GM12878 (cell line): ENCODE measurements at regions not wholly inside any gene's neighbourhood (a gene's known extent, or its start where the extent isn't known, plus 50 kb on each side); places are given as distances from the start of the nearest gene placed in this dataset.

Experiments used
- ATAC-seq: fragments of 200-7000 bp; cut with Tn5 transposase; 3 replicates; pipeline ENCODE4 v1.9.1; 2020; ENCODE audit warnings: mild to moderate bottlenecking, moderate library complexity
- BruUV-seq: library from RNA; stranded (reverse); fragments of 400-500 nt; replicated peaks from 2 replicates; lab custom pipeline; 2021; lab: Mats Ljungman, UMichigan
- CTCF ChIA-PET: fragments of 300-600 bp; sonication (Branson Sonifier 250); formaldehyde crosslinking; extraction: SDS; loops from one replicate; lab custom pipeline; 2021; ENCODE audit warnings: inconsistent platforms; lab: Yijun Ruan, JAX
- POLR2A ChIA-PET: fragments of 350-600 bp; formaldehyde crosslinking; extraction: SDS; loops from one replicate; lab custom pipeline; 2021; ENCODE audit warnings: inconsistent platforms; lab: Charles Lee
- RAD21 ChIA-PET: fragments of 300-600 bp; sonication (Branson Sonifier 250); formaldehyde crosslinking; loops from one replicate; lab custom pipeline; 2023; ENCODE audit warnings: antibody characterized with exemption; ENCODE audit not compliant: unreplicated experiment; lab: Charles Lee
- SMC1A ChIA-PET: fragments of 300-600 bp; sonication (Branson Sonifier 250); formaldehyde crosslinking; loops from one replicate; lab custom pipeline; 2023; ENCODE audit not compliant: unreplicated experiment, uncharacterized antibody; lab: Charles Lee
- DNase-seq: peaks from one replicate; pipeline ENCODE4 v3.0.0-alpha.2; 2011; ENCODE audit warnings: low read depth, low spot score
- FAIRE-seq: peaks from 3 replicates; lab custom pipeline; 2011; peaks lifted over from hg19 to GRCh38; lab: Jason Lieb, UNC
- H2AFZ ChIP-seq: 2 replicates; pipeline ENCODE4 v1.6.0; 2011; ENCODE audit warnings: low read depth, low read length, control low read depth; ENCODE audit not compliant: control insufficient read depth
- H3K27ac ChIP-seq: 2 replicates; pipeline ENCODE4 v1.5.1; 2011; ENCODE audit warnings: control low read depth; ENCODE audit not compliant: control insufficient read depth, insufficient read depth
- H3K27me3 ChIP-seq, 2 experiments: replicated peaks in 1 of 2; 2 replicates each; pipeline versions ENCODE4 v1.6.0 to v1.6.1; 2011; ENCODE audit warnings: low read length in 1 of 2; ENCODE audit not compliant: control insufficient read depth in 2 of 2, insufficient read depth in 2 of 2
- H3K36me3 ChIP-seq, 2 experiments: 2 replicates each; pipeline ENCODE4 v1.5.1; 2011; ENCODE audit warnings: low read length in 1 of 2; ENCODE audit not compliant: control insufficient read depth in 2 of 2, insufficient read depth in 2 of 2
- H3K4me1 ChIP-seq: 2 replicates; pipeline ENCODE4 v1.6.1; 2011; ENCODE audit warnings: mild to moderate bottlenecking, low read length, moderate library complexity, mixed read lengths; ENCODE audit not compliant: control insufficient read depth, insufficient read depth
- H3K4me2 ChIP-seq: 2 replicates; pipeline ENCODE4 v1.6.0; 2011; ENCODE audit warnings: control low read depth; ENCODE audit not compliant: control insufficient read depth, insufficient read depth
- H3K4me3 ChIP-seq: fragments of 200-600 bp; sonication (generic); 2 replicates; pipeline ENCODE4 v1.5.1; 2016
- H3K79me2 ChIP-seq: 2 replicates; pipeline ENCODE4 v1.6.0; 2011; ENCODE audit warnings: low read length; ENCODE audit not compliant: control insufficient read depth, insufficient read depth
- H3K9ac ChIP-seq: 2 replicates; pipeline ENCODE4 v1.8.0; 2011; ENCODE audit warnings: low read length, control low read depth, mixed read lengths; ENCODE audit not compliant: control insufficient read depth, insufficient read depth
- H3K9me3 ChIP-seq: replicated peaks from 3 replicates; pipeline ENCODE4 v1.5.1; 2011; ENCODE audit warnings: mild to moderate bottlenecking, low read length; ENCODE audit not compliant: control insufficient read depth, insufficient read depth
- H4K20me1 ChIP-seq: 2 replicates; pipeline ENCODE4 v1.6.0; 2011; ENCODE audit not compliant: control insufficient read depth, insufficient read depth
- CEBPB ChIP-seq, 2 experiments: fragments of 150-350 bp in 1 of 2; IDR thresholded peaks; 2 replicates each; pipeline ENCODE4 v1.6.1; 2012 to 2014; ENCODE audit warnings: low read depth in 2 of 2, low read length in 2 of 2, borderline replicate concordance in 1 of 2, inconsistent platforms in 1 of 2
- CHD2 ChIP-seq: IDR thresholded peaks from 2 replicates; pipeline ENCODE4 v1.6.1; 2011; ENCODE audit warnings: low read depth, low read length, improper control_type of control experiment, borderline replicate concordance
- HDAC2 ChIP-seq: fragments of 200-600 bp; sonication (generic); IDR thresholded peaks from 2 replicates; pipeline ENCODE4 v1.6.1; 2017
- SMAD5 ChIP-seq: IDR thresholded peaks from 2 replicates; pipeline ENCODE4 v1.6.1; 2016; ENCODE audit warnings: antibody characterized with exemption, low read depth
- WGBS: methylation state at CpG from one replicate; pipeline ENCODE4 v1.1.6; 2016; ENCODE audit warnings: low lambda C conversion rate; ENCODE audit not compliant: insufficient replicate concordance, insufficient coverage; ENCODE audit errors: missing lambda C conversion rate; 5-methylcytosine and 5-hydroxymethylcytosine counted together
- in situ Hi-C: fragments of 300-500 bp; cut with MboI; formaldehyde crosslinking; loops from 9 replicates; pipeline ENCODE4 v1.14.3; 2018; ENCODE audit warnings: mixed read lengths
- intact Hi-C: fragments of 100-400 bp; cut with micrococcal nuclease; formaldehyde crosslinking; loops from one replicate; pipeline ENCODE4 v1.14.2; 2022; ENCODE audit not compliant: unreplicated experiment

DNA sequence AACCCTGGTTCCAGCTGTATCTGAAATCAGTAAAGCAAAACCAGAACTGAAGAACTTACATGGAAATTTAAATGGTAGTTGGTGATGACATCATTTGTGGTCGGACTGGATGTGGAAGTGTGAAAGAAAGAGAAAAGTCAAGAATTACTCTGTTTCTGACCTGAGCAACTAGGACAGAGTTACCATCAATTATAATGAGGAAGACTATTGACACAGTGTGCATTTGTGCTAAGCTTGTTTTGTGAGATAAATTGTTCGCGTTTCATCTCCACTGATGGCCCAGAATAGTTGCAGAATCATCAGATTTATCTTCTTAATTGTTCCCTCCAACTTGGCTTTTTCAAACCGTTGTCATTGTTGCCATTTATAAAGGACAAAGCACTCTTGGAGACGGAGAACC lies 410.6 kb upstream of the DEPDC1 start:
- SMC1A ChIA-PET = no interaction called here

DNA sequence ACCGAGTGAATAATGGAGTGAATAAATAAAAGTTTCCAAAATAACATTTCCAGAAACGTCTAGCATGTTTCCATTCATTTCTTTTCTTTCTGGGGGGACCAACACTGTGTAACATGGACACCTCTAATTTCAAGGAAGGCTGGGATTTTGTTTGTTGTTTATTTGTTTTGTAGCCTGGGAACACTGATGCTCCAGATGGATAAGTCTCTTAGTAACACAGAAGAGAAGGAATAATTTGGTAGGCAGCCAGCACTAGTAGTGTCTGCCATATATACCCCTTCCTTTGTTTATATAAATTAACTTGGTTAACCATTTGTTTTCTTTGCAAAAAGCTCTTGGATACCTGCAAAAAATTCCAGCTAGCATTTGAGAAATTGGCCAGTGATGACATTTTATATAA lies 411.4 kb upstream of the DEPDC1 start:
- H3K9ac ChIP-seq = no peak overlapping the region
- POLR2A ChIA-PET = no interaction called here
- ATAC-seq = no peak
- H4K20me1 ChIP-seq = no peaks in the 10 kb centered on the region
- in situ Hi-C loops = no loop called here
- no peak overlapping the region for H2AFZ ChIP-seq
- no peaks in the 10 kb centered on the region for H3K9me3 ChIP-seq
- no peak for FAIRE-seq
- H3K4me2 ChIP-seq = no peak overlapping the region
- no peaks in the 10 kb centered on the region for H3K36me3 ChIP-seq
- 0% methylated on average over 2 of the region's 2 CpGs for WGBS
- H3K4me1 ChIP-seq = no peaks in the 10 kb centered on the region
- SMC1A ChIA-PET = no interaction called here
- no peak for DNase-seq
- no peak overlapping the region for H3K27ac ChIP-seq
- H3K79me2 ChIP-seq = no peaks in the 10 kb centered on the region
- no peak overlapping the region for H3K4me3 ChIP-seq
- CTCF ChIA-PET = interaction anchor here (0.6 kb wide), 1 partner anchor 21 kb away, joined by 4 read pairs; no protein-coding TSS in a partner anchor
- RAD21 ChIA-PET = no interaction called here
- BruUV-seq = no TSS peak
- no peak for TF ChIP-seq SMAD5
- intact Hi-C loops = no loop called here
- no peaks in the 10 kb centered on the region for H3K27me3 ChIP-seq

More for the DNA sequence above, 410.6 kb upstream of the DEPDC1 start:
- no TSS peak for BruUV-seq
- FAIRE-seq (no peak), ATAC-seq (no peak), DNase-seq (no peak)
- in situ Hi-C loops = no loop called here
- no peak overlapping the region for H3K4me3 ChIP-seq
- POLR2A ChIA-PET = no interaction called here
- H3K4me2 ChIP-seq = no peak overlapping the region
- no peak overlapping the region for H3K9ac ChIP-seq
- intact Hi-C loops = no loop called here
- 29% methylated on average over 5 of the region's 5 CpGs for WGBS
- H3K4me1 ChIP-seq = no peaks in the 10 kb centered on the region
- no peaks in the 10 kb centered on the region for H3K27me3 ChIP-seq
- H3K36me3 ChIP-seq = no peaks in the 10 kb centered on the region
- H3K9me3 ChIP-seq = no peaks in the 10 kb centered on the region
- no peaks in the 10 kb centered on the region for H3K79me2 ChIP-seq
- H4K20me1 ChIP-seq = no peaks in the 10 kb centered on the region
- RAD21 ChIA-PET = no interaction called here
- no peak for TF ChIP-seq CEBPB (IDR thresholded peaks at IDR 0.05; ENCODE audit: borderline replicate concordance in 1 of 2, low read depth in 2 of 2, low read length in 2 of 2)
- TF ChIP-seq HDAC2 = no peak
- TF ChIP-seq CHD2 = no peak
- TF ChIP-seq, all 136 proteins: peak for 0
- CTCF ChIA-PET = no interaction called here
- Histone ChIP-seq H3K27ac (no peak overlapping the region), H2AFZ (no peak overlapping the region)
